H1 (cell line): ENCODE measurements at regions not wholly inside any gene's neighbourhood (a gene's known extent, or its start where the extent isn't known, plus 50 kb on each side); places are given as distances from the start of the nearest gene placed in this dataset.

ENCODE experiments used
- CTBP2 ChIP-seq: IDR thresholded peaks from 2 replicates; pipeline ENCODE4 v1.7.0; 2011; ENCODE audit warnings: borderline replicate concordance, mild to moderate bottlenecking, moderate library complexity, mixed read lengths, low read length; ENCODE audit not compliant: insufficient read depth, insufficient read length
- SIN3A ChIP-seq, 2 experiments: IDR thresholded peaks in 1 of 2; conservative IDR thresholded peaks in 1 of 2; 2 replicates each; pipeline ENCODE4 v1.6.1; 2011 to 2012; ENCODE audit warnings: low read length in 2 of 2, improper control_type of control experiment in 1 of 2, low read depth in 1 of 2, mild to moderate bottlenecking in 1 of 2
- TF ChIP-seq, protein P1 (sequence below): IDR thresholded peaks from 2 replicates; pipeline ENCODE4 v1.6.1; 2012; ENCODE audit warnings: low read length, inconsistent platforms
- TF ChIP-seq, protein P2 (sequence below), 3 experiments: IDR thresholded peaks; 1 replicate in 2 of 3; 2 replicates in 1 of 3; pipeline versions ENCODE4 v1.5.1 to v1.6.1; 2011; ENCODE audit warnings: low read length in 3 of 3, mild to moderate bottlenecking in 3 of 3, inconsistent platforms in 2 of 3, low read depth in 1 of 3, moderate library complexity in 1 of 3; ENCODE audit not compliant: insufficient read depth in 1 of 3; ENCODE audit errors: control extremely low read depth in 1 of 3
- TF ChIP-seq, protein P3 (sequence below): IDR thresholded peaks from 2 replicates; pipeline ENCODE4 v1.6.1; 2012; ENCODE audit warnings: inconsistent platforms

DNA sequence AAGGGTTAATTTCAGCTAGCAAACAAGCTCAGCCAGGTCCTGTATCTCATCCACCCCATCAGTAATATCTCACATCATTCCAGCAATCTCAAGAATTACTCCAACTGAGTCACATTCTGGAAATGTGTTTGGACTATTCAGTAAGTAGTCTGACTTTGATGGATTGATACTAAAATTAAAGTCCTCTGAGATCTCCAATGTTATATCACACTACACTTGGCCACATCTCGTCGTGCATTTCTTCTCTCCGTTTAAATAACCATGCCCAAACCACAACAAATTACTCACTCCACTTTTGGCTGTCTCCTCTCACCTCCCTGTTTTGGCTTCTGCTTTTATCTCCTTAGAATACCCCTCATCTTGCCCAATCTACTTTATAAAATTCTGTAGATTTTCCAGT lies 292.2 kb downstream of the PYDC2 start (continued):
- TF ChIP-seq, protein P1, sequence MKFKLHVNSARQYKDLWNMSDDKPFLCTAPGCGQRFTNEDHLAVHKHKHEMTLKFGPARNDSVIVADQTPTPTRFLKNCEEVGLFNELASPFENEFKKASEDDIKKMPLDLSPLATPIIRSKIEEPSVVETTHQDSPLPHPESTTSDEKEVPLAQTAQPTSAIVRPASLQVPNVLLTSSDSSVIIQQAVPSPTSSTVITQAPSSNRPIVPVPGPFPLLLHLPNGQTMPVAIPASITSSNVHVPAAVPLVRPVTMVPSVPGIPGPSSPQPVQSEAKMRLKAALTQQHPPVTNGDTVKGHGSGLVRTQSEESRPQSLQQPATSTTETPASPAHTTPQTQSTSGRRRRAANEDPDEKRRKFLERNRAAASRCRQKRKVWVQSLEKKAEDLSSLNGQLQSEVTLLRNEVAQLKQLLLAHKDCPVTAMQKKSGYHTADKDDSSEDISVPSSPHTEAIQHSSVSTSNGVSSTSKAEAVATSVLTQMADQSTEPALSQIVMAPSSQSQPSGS, result no peak
- TF ChIP-seq CTBP2 (no peak), SIN3A (conservative IDR thresholded peaks at IDR 0.05 in 1 of 2, IDR thresholded peaks at IDR 0.05 in 1 of 2; ENCODE audit: low read depth in 1 of 2, low read length in 2 of 2) (no peak)
- TF ChIP-seq, protein P2, sequence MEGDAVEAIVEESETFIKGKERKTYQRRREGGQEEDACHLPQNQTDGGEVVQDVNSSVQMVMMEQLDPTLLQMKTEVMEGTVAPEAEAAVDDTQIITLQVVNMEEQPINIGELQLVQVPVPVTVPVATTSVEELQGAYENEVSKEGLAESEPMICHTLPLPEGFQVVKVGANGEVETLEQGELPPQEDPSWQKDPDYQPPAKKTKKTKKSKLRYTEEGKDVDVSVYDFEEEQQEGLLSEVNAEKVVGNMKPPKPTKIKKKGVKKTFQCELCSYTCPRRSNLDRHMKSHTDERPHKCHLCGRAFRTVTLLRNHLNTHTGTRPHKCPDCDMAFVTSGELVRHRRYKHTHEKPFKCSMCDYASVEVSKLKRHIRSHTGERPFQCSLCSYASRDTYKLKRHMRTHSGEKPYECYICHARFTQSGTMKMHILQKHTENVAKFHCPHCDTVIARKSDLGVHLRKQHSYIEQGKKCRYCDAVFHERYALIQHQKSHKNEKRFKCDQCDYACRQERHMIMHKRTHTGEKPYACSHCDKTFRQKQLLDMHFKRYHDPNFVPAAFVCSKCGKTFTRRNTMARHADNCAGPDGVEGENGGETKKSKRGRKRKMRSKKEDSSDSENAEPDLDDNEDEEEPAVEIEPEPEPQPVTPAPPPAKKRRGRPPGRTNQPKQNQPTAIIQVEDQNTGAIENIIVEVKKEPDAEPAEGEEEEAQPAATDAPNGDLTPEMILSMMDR (IDR thresholded peaks at IDR 0.05; ENCODE audit: control extremely low read depth in 1 of 3, insufficient read depth in 1 of 3, low read depth in 1 of 3, low read length in 3 of 3), result no peak
- TF ChIP-seq, protein P3, sequence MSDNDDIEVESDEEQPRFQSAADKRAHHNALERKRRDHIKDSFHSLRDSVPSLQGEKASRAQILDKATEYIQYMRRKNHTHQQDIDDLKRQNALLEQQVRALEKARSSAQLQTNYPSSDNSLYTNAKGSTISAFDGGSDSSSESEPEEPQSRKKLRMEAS, result no peak
